GM12865 (cell line): ENCODE measurements at regions not wholly inside any gene's neighbourhood (a gene's known extent, or its start where the extent isn't known, plus 50 kb on each side); places are given as distances from the start of the nearest gene placed in this dataset.

ENCODE experiments used
- DNase-seq: peaks from one replicate; pipeline ENCODE4 v3.0.0; 2010; ENCODE audit warnings: low read depth
- H3K4me3 ChIP-seq: 2 replicates; pipeline ENCODE4 v1.5.1; 2011; ENCODE audit warnings: mild to moderate bottlenecking, low read depth, low read length, control low read depth
- CTCF ChIP-seq: IDR thresholded peaks from 2 replicates; pipeline ENCODE4 v1.5.1; 2011; ENCODE audit warnings: low read length, control low read depth, low read depth, inconsistent platforms; ENCODE audit not compliant: insufficient read depth; ENCODE audit errors: missing control alignments

GRCh38 chr1:14328685-14329084 lies 269.8 kb upstream of the KAZN start:
- no peak overlapping the region for H3K4me3 ChIP-seq
- TF ChIP-seq CTCF = no peak
- DNase-seq = no peak

- TF ChIP-seq CTCF = no peak
- no peak overlapping the region for H3K4me3 ChIP-seq
- DNase-seq = no peak
Measured at GRCh38 chr1:14332158-14332557, 266.3 kb upstream of the KAZN start.

- DNase-seq = peak; percentile 9
- no peak for TF ChIP-seq CTCF
- no peak overlapping the region for H3K4me3 ChIP-seq
Measured at GRCh38 chr1:14334336-14335176, 263.9 kb upstream of the KAZN start.

- TF ChIP-seq CTCF = no peak
- H3K4me3 ChIP-seq = no peak overlapping the region
- no peak for DNase-seq
Measured at GRCh38 chr1:14338509-14338908, 260.0 kb upstream of the KAZN start.

- DNase-seq = no peak
- TF ChIP-seq CTCF = no peak
- no peak overlapping the region for H3K4me3 ChIP-seq
Measured at GRCh38 chr1:14339288-14339687, 259.2 kb upstream of the KAZN start.

- no peak overlapping the region for H3K4me3 ChIP-seq
- TF ChIP-seq CTCF = no peak
- DNase-seq = no peak
Measured at GRCh38 chr1:14340002-14340785, 258.3 kb upstream of the KAZN start.
